Vagina (tissue), 2 donors: ENCODE measurements at regions not wholly inside any gene's neighbourhood (a gene's known extent, or its start where the extent isn't known, plus 50 kb on each side); places are given as distances from the start of the nearest gene placed in this dataset.

Experiments
- CTCF ChIP-seq, 3 experiments: fragments of 450-650 bp in 2 of 3; fragments of 200-600 bp in 1 of 3; sonication (generic) in 1 of 3; IDR thresholded peaks; one replicate each; pipeline ENCODE4 v1.5.1; 2017 to 2019; ENCODE audit warnings: antibody characterized with exemption in 3 of 3, mild to moderate bottlenecking in 2 of 3, moderate library complexity in 2 of 3
- POLR2A ChIP-seq, 2 donors: fragments of 450-650 bp; IDR thresholded peaks; one replicate each; pipeline ENCODE4 v1.6.1; 2017; ENCODE audit warnings: antibody characterized with exemption in 2 of 2, mild to moderate bottlenecking in 2 of 2, moderate library complexity in 2 of 2
- POLR2AphosphoS5 ChIP-seq, 2 donors: sonication (generic); formaldehyde crosslinking; IDR thresholded peaks; one replicate each; pipeline ENCODE4 v1.9.0; 2017; ENCODE audit warnings: antibody characterized with exemption in 2 of 2, mild to moderate bottlenecking in 2 of 2, low read depth in 1 of 2; ENCODE audit not compliant: insufficient read depth in 1 of 2

- peak; percentile 74 to 83 (median 74) for TF ChIP-seq CTCF (IDR thresholded peaks at IDR 0.05)
- TF ChIP-seq POLR2A (IDR thresholded peaks at IDR 0.05), result no peak
- TF ChIP-seq POLR2AphosphoS5 (IDR thresholded peaks at IDR 0.05; ENCODE audit: insufficient read depth in 1 of 2, low read depth in 1 of 2), result peak in 1 of 2 donors; percentile 64
Measured at GRCh38 chr5:168219515-168220410, 71.7 kb upstream of the WWC1 start.
